ENCODE measurements at regions not wholly inside any gene's neighbourhood (a gene's known extent, or its start where the extent isn't known, plus 50 kb on each side); places are given as distances from the start of the nearest gene placed in this dataset.

DNA sequence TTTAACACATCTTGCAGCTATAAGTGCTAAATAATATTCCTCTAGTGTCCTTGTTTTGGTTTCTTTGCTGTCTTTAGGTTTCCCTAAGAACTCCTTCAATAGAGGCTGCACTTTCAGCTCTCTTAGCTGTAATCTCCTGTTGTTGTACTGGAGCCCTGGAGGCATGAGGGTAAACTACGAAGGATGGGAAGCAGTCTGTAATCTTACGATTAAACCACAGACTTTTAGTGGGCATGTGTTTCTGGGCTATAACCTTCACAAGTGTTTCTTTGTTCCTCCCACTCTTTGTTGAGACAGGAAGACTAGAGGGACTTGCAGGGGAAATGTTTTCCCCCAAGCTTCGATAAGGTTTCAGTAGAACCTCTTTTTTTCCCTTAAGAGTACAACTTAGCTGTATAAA, 1058.1 kb downstream of the NSUN3 start:
- no peak for ATAC-seq
- DNase-seq (ENCODE audit: missing footprints), result no peak

DNA sequence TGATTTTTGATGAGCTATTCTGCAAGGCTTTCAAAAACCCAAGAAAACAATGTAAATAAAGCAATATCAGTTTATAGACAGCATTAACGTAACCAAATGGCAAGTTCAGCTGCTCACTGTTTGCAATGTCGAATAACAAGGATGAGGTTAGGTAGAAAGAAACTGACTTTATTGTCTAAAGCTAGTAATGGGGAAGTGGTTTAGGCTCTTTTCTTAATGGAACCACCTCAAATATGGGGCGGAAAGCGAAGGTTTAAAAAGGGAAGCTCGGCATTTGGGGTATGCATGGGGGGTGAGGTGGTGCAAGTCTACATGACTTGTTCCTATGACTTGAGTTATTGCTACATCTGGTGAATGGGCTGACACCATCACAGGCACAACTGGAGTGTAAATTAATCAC, 1060.2 kb downstream of the NSUN3 start:
- ATAC-seq, result no peak
- intact Hi-C loops (cut with DNase I), result no loop called here
- no peak for DNase-seq (ENCODE audit: missing footprints)

More for the DNA sequence above, 1058.1 kb downstream of the NSUN3 start:
- intact Hi-C loops (cut with DNase I), result no loop called here

DNA sequence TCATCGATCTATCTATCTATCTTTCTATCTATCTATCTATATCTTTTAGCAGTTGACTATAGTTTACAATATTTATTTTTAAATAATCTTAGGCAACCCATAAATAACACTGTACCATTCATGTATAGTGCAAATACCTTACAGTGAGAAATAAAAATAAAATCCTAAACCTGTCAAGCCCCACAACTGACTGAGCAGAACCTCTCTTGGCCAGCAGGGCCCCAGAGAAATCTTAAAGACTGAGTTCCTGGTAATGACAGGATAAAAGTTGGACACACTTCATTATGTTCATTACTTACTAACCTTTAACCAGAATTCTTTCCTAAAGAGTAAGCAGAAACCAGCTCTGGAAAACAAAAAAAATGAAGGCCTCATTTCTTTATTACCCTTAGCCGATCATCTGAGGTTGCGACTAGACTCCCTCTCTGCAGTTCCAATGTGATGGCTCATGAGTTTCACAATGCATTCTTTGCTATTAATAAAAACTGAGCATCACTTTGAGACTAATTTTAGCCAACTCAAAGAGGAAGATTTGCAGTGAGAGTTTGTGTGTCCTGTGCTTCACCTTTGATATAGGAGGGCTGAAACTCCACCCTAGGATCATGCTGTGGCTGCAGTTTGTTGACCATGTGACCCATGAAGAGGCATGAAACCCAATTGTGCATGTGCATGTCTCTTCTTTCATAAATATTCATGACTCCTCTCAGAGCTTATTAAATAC, 1072.0 kb downstream of the NSUN3 start:
- intact Hi-C loops (cut with DNase I), result loop anchor here (5.0 kb wide), 1 partner anchor 208 kb away; no protein-coding TSS in a partner anchor
- peak; percentile 91 for ATAC-seq
- no peak for DNase-seq (ENCODE audit: missing footprints)

DNA sequence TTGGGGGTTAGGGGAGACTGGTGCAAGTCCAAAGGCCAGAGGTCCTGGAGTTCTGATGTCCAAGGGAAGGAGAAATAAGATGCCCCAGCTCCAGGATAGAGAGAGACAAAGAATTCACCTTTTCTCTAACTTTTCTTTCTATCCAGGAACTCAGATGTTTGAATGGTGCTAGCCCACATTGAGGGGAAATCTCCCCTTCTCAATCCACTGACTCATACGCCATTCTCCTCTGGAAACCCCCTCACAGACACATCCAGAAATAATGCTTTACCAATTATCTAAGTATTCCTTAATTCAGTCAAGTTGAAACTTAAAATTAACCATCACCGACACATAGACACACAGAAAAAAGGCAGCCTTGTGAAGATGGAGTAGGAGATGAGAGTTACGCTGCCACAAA, 1085.2 kb downstream of the NSUN3 start:
- intact Hi-C loops (cut with DNase I), result no loop called here
- DNase-seq (ENCODE audit: missing footprints) (no peak), ATAC-seq (no peak)

DNA sequence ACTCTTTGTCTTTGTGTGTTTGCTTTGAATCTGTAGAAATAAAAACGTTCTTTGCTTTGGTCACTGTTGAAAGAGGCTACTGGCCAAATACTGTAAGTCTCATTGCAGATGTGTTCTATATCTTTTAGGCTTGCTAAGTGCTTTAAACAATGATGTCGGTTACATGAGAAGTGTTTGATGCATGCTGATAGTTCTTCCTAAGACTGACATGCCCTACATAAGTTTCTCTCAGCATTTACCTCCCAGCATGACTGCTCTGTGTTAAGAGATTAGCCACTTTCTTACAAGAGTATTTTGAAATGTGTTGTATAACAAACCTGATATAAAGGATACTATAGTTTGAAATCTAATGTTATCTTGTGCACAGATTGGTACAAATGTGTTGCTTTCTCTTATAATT, 1088.7 kb downstream of the NSUN3 start:
- ATAC-seq (no peak), DNase-seq (ENCODE audit: missing footprints) (no peak)
- intact Hi-C loops (cut with DNase I), result no loop called here

DNA sequence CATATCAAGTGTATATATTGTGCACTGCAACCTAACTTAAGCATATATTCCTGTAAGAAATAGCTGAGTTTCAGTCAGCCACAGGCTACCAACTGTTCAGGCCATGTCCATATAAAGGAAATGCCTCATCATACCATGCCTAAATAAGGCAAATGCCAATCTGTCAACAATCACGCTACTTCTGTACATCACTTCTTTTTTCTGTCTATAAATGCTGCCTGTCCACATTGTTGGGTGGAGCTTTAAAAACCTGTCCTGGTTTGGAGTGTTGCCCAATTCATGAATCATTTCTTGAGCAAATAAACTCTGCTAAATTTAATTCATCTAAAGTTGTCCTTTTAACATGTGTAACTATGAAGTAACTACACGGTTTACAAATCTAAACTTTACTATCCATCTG, 1091.9 kb downstream of the NSUN3 start:
- DNase-seq (ENCODE audit: missing footprints) (no peak), ATAC-seq (no peak)
- intact Hi-C loops (cut with DNase I), result no loop called here

DNA sequence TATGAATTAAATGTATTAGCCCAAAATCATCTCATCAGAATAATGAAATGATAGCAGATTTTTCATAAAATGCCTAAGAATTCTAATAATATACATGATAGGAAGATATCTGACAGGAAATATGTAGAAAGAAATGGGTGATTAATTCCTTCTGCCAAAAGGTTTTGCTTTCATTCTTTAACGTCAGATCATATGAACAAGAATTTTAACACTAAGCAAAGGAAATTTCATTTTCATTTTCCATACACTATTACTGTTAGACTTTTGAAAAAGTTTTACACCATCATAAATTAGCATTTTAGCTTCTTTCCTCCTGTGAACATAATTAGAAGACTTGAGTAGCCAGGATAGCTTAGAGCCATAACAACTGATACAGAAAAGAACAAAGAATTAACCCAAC, 1099.9 kb downstream of the NSUN3 start:
- no peak for DNase-seq (ENCODE audit: missing footprints)
- intact Hi-C loops (cut with DNase I), result no loop called here

DNA sequence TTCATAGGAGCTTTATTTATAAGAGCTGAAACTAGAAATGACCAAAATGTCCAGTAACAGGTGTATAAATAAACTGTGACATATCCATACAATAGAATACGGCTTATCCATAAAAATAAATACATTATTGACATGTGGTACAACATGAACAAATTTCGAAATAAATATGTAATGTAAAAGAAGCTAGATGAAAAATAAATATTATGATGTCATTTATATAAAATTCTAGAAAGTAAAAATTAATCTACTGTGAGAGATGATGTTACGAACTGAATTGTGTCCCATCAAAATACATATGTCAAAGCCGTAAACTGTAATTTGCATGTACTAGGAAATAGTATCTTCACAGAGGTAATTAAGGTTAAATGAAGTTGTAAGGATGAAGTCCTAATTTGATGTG, 1104.9 kb downstream of the NSUN3 start:
- DNase-seq (ENCODE audit: missing footprints), result no peak
- no peak for ATAC-seq
- intact Hi-C loops (cut with DNase I), result no loop called here

More for the DNA sequence above, 1099.9 kb downstream of the NSUN3 start:
- ATAC-seq, result no peak

DNA sequence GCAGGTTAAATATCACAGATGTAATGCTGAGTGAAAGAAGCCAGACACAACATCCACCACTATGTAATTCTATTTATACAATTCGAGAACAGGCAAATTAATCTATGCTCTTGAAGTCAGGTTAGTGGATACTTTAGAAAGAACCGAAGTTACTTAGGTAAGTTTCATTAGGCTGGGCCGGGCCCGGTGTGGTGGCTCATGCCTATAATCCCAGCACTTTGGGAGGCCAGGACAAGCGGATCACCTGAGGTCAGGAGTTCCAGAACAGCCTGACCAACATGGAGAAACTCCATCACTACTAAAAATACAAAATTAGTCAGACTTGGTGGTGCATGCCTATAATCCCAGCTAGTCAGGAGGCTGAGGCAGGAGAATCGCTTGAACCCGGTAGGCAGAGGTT, 1105.7 kb downstream of the NSUN3 start:
- ATAC-seq (no peak), DNase-seq (ENCODE audit: missing footprints) (peak; percentile 61)
- intact Hi-C loops (cut with DNase I), result no loop called here

DNA sequence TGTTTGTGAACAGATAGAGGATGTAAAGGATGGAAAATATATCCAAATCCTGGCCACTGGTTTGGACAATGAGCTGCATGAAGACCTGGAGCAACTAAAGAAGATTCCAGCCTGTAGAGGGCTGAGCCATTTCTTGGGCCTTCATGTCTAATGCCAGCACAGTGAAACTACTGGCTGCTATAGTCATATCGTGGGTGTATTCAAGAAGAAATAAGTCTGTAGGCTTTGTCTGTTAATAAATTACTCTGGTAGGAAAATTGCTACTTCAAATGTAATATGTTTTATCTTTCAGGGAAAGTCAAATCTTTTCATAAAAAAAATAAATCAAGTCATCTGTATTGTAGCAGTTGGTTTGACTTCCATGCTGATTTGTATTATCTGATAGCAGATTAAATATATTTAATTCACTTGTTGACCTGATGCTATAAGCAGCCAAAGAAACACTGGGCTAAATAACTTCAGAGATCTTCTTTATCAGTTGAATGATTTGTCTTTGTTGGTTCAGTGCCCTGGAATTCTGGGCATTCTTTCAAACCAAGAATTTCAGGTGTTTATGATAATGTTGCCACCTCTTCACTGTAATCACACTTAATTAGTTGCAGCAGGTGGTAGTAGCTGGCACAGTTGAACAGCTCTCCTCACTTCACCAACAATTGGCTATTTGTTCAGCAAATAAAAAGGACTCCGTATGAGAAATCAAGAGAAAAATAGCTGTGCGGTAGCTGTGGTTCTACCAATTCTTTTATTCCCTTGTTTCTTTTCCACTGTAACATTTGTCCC, 1109.5 kb downstream of the NSUN3 start:
- intact Hi-C loops (cut with DNase I), result no loop called here
- ATAC-seq (no peak), DNase-seq (ENCODE audit: missing footprints) (no peak)

DNA sequence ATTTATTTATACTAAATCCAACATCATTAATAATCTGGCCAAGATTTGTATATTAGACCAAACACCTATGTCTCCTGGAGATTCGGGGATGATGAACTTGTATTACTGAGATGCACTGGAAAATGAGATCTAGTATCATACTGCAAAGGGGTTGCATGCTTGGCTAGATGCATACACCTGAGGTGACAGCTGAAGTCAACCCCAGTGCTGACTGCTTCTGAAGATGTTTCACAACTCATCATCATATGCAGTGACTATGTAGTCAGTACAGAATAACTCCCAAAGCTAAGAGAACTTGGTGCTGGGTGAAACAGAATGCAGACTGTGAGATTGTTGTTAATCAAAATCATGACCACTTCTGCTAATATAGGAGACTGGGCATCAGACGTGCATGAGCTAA, 1114.2 kb downstream of the NSUN3 start:
- ATAC-seq (no peak), DNase-seq (ENCODE audit: missing footprints) (no peak)
- intact Hi-C loops (cut with DNase I), result no loop called here

DNA sequence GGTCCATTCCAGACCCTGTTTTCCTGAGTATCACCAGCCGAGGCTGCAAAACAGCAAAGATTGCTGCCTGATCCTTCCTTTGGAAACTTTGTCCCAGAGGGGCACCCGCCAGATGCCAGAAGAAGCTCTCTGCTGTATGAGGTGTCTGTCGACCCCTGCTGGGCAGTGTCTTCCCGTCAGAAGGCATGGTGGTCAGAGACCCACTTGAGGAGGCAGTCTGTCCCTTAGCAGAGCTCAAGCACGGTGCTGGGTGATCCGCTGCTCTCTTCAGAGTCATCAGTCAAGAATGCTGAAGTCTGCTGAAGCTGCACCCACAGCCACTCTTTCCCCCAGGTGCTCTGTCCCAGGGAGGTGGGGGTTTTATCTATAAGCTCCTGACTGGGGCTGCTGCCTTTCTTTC, 1121.2 kb downstream of the NSUN3 start:
- ATAC-seq (no peak), DNase-seq (ENCODE audit: missing footprints) (no peak)
- intact Hi-C loops (cut with DNase I), result no loop called here

DNA sequence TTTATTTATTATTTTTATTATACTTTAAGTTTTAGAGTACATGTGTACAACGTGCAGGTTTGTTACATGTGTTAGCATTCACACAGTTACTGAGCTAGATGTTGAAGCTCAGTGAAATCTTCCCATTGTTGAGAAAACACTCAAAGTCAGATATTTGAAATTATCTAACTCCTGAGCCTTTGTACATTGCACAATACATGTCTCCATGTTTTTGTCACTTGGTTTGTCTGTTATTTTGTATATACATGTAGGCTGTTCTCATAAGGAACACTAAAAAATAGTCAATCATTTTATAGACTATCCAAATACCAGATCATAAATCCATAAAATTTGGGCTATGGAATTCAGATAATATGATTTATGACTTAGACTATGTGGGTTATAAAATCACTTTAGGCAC, 1126.5 kb downstream of the NSUN3 start:
- DNase-seq (ENCODE audit: missing footprints), result no peak
- ATAC-seq, result no peak
- intact Hi-C loops (cut with DNase I), result no loop called here

DNA sequence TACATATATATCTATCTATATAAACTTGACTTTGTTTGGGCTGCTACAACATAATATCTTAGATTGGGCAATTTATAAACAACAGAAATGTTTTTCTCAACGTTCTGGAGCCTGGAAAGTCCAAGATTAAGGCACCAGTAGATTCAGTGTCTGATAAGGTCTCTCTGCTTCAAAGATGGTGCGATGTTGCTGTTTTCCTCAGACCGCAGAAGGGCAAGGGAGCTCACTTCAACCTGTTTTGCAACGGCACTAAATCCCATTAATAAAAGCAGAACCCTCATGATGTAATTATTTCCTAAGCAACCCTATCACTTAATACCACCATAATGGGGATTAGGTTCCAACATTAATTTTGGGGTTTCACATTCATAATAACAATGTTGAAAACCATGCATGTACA, 1134.8 kb downstream of the NSUN3 start:
- ATAC-seq, result no peak
- intact Hi-C loops (cut with DNase I), result no loop called here

DNA sequence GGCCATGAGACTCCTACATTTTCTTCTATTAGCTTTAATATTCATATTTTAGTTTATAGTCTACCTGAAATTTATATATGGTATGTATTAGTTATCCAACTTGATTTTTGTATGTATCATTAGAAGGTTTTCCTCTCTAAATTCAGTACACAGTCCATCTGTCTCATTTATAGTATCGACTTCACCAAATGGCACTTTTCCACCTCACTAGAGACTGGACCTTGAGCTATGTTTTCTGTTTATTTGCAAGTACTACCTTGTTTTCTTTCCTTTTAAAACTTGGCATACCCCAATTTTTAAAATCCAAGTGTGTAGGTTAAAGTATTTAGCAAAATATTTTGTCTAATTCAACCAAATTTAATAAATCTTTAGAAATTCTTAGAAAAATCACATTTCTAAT, 1137.5 kb downstream of the NSUN3 start:
- no peak for DNase-seq (ENCODE audit: missing footprints)
- intact Hi-C loops (cut with DNase I), result no loop called here
- ATAC-seq, result no peak

More for the DNA sequence above, 1134.8 kb downstream of the NSUN3 start:
- no peak for DNase-seq (ENCODE audit: missing footprints)

DNA sequence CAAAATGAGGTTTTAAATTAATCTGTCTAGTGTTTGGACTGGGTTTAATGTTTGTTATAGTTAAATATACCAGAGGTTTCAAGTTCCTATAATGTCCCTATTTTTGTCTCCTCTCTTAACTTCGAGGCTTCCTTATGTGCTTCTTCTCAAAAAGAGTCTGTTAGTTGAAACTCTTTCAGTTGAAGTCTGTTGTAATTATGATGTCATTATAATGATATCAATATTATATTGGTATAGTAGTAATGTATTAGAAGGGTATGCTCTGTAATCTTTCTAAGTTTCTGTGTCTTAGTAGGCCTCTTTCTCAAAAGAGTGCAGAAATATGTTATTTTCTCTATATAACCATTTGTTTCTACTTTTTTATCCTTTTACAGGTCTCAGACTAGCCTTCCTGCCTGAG, 1148.0 kb downstream of the NSUN3 start:
- DNase-seq (ENCODE audit: missing footprints) (no peak), ATAC-seq (no peak)
- intact Hi-C loops (cut with DNase I), result no loop called here

DNA sequence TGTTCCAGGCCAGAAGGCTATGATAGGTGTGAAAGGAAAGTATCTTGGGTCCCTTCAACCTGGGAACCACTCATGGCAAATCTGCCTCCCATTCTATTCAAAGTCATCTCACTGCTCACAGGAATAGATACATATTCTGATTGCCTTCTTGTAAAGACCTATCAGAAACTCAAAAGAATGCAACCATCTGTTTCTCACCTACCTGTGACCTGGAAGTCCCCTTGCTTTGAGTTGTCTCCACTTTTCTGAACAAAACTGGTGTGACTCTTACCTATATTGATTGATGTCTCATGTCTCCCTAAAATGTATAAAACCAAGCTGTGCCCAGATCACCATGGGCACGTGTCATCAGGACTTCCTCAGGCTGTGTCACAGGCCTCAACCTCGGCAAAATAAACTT, 1149.3 kb downstream of the NSUN3 start:
- no peak for ATAC-seq
- DNase-seq (ENCODE audit: missing footprints), result no peak
- intact Hi-C loops (cut with DNase I), result no loop called here

DNA sequence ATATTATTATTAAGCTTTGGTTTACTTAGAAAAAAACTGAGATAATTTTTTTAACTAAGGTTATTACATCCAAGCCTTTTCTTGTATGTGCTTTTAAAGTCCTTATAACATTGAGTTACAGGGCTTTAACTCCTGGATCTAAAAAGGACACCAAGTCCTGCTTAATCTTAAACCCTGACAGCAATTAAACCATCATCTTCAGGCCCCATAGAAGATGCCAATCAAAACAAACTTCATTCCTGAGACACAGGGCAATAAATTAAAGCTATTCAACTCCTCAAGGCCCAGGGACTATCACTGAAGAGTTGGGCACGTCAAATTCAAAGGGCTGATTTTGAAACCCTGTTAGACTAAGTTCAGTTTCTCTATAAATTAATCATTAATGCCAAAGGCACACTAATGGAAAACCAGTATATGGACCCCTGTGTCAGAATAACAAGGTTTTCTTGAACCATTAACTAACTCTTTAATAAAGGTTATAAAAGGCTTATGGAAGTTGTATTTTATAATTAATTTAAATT, 1152.6 kb downstream of the NSUN3 start:
- ATAC-seq, result no peak
- no peak for DNase-seq (ENCODE audit: missing footprints)
- intact Hi-C loops (cut with DNase I), result no loop called here

DNA sequence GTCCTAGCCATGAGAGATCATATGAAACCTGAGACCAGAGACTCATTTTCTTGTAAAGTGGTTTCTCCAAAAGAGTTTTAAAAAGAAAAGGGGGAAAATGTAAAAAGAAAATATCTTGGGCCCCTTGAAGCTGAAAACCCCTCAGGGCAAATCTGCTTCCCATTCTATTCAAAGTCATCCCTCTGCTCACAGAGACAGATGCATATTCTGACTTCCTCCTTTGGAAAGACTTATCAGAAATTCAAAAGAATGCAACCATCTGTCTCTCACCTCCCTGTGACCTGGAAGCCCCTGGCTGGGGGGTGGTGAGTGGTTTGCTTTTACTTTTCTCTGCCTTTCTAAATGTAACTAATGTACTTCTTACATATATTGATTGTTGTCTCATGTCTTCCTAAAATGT, 1154.8 kb downstream of the NSUN3 start:
- intact Hi-C loops (cut with DNase I), result no loop called here
- no peak for ATAC-seq
- DNase-seq (ENCODE audit: missing footprints), result no peak

DNA sequence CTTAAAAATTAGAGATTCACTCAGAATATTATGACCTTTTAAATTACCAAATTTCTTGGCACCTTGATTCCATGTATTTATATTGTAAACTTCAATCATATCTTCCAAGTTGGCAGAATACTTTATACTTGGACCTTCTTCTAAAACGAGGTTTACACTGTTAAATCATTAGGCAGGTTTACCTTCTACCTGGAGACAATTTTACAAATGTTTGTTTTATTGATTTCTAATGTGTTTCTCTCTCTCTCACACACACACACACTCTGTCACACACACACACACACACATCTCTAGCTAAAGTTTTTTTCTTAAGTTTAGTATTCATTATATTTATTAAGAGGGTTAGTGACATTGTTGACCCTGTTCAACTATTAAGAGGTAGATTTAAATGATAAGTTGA, 1155.6 kb downstream of the NSUN3 start:
- intact Hi-C loops (cut with DNase I), result no loop called here
- ATAC-seq, result no peak

More for the DNA sequence above, 1155.6 kb downstream of the NSUN3 start:
- no peak for DNase-seq (ENCODE audit: missing footprints)
